Thyroid gland (tissue), 4 donors: ENCODE measurements at regions not wholly inside any gene's neighbourhood (a gene's known extent, or its start where the extent isn't known, plus 50 kb on each side); places are given as distances from the start of the nearest gene placed in this dataset.

ENCODE experiments used
- DNase-seq, 2 donors: peaks; one replicate each; pipeline ENCODE4 v3.0.0-alpha.2; 2019
- H3K27ac ChIP-seq, 3 donors: fragments of 200-600 bp; sonication (generic); 1 replicate in 2 of 3; 2 replicates in 1 of 3; pipeline ENCODE4 v1.5.1; 2016 to 2019; ENCODE audit warnings: mild to moderate bottlenecking in 1 of 3, moderate library complexity in 1 of 3
- H3K27me3 ChIP-seq: fragments of 200-600 bp; sonication (generic); one replicate; pipeline ENCODE4 v1.5.1; 2019
- H3K36me3 ChIP-seq, 2 donors: fragments of 200-600 bp; sonication (generic); one replicate each; pipeline ENCODE4 v1.5.1; 2016 to 2019
- H3K4me1 ChIP-seq, 2 donors: fragments of 200-600 bp; sonication (generic); one replicate each; pipeline ENCODE4 v1.5.1; 2017 to 2019
- H3K4me3 ChIP-seq, 3 donors: fragments of 200-600 bp; sonication (generic); replicated peaks in 1 of 3; 1 replicate in 2 of 3; 2 replicates in 1 of 3; pipeline ENCODE4 v1.5.1; 2016; ENCODE audit warnings: mild to moderate bottlenecking in 1 of 3
- H3K9me3 ChIP-seq: fragments of 200-600 bp; sonication (generic); one replicate; pipeline ENCODE4 v1.5.1; 2017
- POLR2A ChIP-seq, 2 donors: fragments of 450-650 bp; IDR thresholded peaks; one replicate each; pipeline ENCODE4 v1.6.1; 2017; ENCODE audit warnings: antibody characterized with exemption in 2 of 2, mild to moderate bottlenecking in 2 of 2, moderate library complexity in 1 of 2
- WGBS, 2 donors: methylation state at CpG; one replicate each; pipeline ENCODE4 v1.1.5; 2017; 5-methylcytosine and 5-hydroxymethylcytosine counted together
- intact Hi-C: fragments of 100-400 bp; cut with DNase I; formaldehyde crosslinking; loops from one replicate; pipeline ENCODE4 v1.15.1; 2023
- TF ChIP-seq, protein P1 (sequence below), 6 experiments: fragments of 200-600 bp in 3 of 6; fragments of 450-650 bp in 3 of 6; sonication (generic) in 3 of 6; IDR thresholded peaks; one replicate each; pipeline ENCODE4 v1.5.1; 2016 to 2019; ENCODE audit warnings: antibody characterized with exemption in 6 of 6, mild to moderate bottlenecking in 2 of 6, inconsistent platforms in 1 of 6, moderate library complexity in 1 of 6

DNA sequence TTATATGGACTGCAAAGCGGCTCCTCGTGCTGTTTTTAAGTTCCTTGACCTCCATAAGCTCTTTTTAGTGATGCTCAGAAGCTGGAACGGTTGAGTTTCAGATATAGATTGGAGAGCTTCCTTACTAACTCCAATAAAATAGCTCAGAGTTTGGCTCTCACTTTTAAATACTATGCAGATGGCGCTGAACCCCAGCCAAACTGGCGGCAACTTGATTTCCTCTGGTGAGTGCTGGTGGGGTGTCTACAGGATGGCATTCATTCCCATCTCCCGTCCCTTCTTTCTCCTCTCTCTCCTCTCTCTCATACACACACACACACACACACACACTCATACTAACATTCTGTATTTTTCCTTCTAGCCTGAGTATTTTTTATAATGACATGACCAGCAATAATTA is 346.3 kb downstream of the ETNK1 start:
- H3K27me3 ChIP-seq = no peaks in the 10 kb centered on the region
- no peaks in the 10 kb centered on the region for H3K36me3 ChIP-seq
- no peak overlapping the region for H3K27ac ChIP-seq
- no peak for DNase-seq
- H3K9me3 ChIP-seq = no peaks in the 10 kb centered on the region
- WGBS, 2 donors = 83 to 86% methylated on average over 6 of the region's 6 CpGs
- intact Hi-C loops = no loop called here
- H3K4me1 ChIP-seq = no peaks in the 10 kb centered on the region
- H3K4me3 ChIP-seq = no peak overlapping the region
- no peak for TF ChIP-seq POLR2A (IDR thresholded peaks at IDR 0.05)
- TF ChIP-seq, protein P1, sequence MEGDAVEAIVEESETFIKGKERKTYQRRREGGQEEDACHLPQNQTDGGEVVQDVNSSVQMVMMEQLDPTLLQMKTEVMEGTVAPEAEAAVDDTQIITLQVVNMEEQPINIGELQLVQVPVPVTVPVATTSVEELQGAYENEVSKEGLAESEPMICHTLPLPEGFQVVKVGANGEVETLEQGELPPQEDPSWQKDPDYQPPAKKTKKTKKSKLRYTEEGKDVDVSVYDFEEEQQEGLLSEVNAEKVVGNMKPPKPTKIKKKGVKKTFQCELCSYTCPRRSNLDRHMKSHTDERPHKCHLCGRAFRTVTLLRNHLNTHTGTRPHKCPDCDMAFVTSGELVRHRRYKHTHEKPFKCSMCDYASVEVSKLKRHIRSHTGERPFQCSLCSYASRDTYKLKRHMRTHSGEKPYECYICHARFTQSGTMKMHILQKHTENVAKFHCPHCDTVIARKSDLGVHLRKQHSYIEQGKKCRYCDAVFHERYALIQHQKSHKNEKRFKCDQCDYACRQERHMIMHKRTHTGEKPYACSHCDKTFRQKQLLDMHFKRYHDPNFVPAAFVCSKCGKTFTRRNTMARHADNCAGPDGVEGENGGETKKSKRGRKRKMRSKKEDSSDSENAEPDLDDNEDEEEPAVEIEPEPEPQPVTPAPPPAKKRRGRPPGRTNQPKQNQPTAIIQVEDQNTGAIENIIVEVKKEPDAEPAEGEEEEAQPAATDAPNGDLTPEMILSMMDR (IDR thresholded peaks at IDR 0.05) = no peak

DNA sequence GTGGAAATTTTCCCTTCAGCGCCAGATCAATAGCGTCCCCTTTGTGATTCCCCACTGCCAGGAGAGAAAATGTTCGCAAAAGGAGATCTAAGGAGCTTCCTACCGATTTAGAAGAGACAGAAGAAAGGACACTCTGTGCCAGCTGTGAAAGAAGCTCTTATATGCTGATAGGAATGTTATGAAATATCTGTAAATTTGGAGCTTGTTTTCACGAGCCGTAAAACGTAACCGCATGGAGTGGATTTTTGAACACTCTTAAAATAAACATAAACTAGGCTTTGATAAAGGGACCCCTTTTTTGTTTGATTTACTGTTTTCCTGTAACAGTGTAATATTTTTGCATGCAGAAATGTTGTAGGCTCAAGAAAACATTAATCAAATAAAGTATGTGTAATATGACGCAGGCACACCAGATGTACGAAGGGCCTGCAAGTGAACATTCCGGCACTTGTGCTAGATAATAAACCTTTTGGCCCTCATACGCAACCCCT is 346.8 kb downstream of the ETNK1 start:
- no peak overlapping the region for H3K4me3 ChIP-seq
- no peaks in the 10 kb centered on the region for H3K4me1 ChIP-seq
- no peak for TF ChIP-seq POLR2A (IDR thresholded peaks at IDR 0.05)
- TF ChIP-seq, protein P1 (IDR thresholded peaks at IDR 0.05) = no peak
- H3K9me3 ChIP-seq = no peaks in the 10 kb centered on the region
- H3K27ac ChIP-seq = no peak overlapping the region
- WGBS, 2 donors = 87 to 88% methylated on average over 12 of the region's 12 CpGs
- intact Hi-C loops = no loop called here
- no peaks in the 10 kb centered on the region for H3K36me3 ChIP-seq
- no peak for DNase-seq
- no peaks in the 10 kb centered on the region for H3K27me3 ChIP-seq

DNA sequence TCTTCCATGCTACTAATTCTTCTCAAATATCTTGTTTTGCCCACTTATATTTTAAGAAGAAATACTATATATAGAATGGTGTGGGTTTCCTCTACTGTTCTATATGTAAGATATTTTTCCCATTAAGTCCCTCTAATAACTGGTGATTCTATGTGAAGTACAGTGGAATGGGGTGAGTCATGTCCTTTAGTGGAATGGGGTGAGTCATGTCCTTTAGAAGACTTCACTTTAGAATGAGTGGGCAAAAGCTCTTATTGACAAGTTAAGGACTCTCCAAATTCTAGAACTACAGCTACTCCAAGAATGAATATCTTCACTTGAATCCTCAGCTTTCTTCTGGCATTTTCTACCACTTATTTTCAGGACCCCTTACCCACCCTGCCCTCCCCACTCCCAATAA is 349.9 kb downstream of the ETNK1 start:
- H3K4me1 ChIP-seq = no peaks in the 10 kb centered on the region
- H3K4me3 ChIP-seq = no peak overlapping the region
- no peak for DNase-seq
- H3K36me3 ChIP-seq = no peaks in the 10 kb centered on the region
- intact Hi-C loops = no loop called here
- H3K27me3 ChIP-seq = no peaks in the 10 kb centered on the region
- no peak overlapping the region for H3K27ac ChIP-seq
- H3K9me3 ChIP-seq = no peaks in the 10 kb centered on the region
- TF ChIP-seq, protein P1 (IDR thresholded peaks at IDR 0.05) = no peak
- no peak for TF ChIP-seq POLR2A (IDR thresholded peaks at IDR 0.05)

DNA sequence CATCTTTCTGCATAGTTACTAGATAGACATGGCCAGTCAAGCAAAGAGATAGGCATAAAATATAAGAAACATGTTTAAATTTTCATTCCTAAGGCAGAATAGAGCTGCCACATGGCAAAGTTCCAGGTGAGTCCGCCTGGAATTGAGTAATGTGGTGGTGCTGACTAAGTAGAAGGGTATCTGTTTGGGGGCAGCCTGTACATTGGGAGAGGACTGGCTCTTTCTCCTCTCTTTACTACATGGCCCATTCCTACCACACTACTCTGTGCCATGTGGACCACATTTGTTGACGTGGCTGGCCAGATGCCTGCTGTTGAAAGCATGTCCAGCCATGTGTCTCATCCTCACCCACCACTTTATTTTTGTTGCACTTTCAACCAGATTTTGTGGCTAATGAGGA is 354.0 kb downstream of the ETNK1 start:
- DNase-seq = no peak
- Histone ChIP-seq H3K27ac (no peak overlapping the region), H3K4me1 (no peaks in the 10 kb centered on the region), H3K9me3 (no peaks in the 10 kb centered on the region), H3K4me3 (no peak overlapping the region), H3K36me3 (no peaks in the 10 kb centered on the region), H3K27me3 (no peaks in the 10 kb centered on the region)
- TF ChIP-seq POLR2A (IDR thresholded peaks at IDR 0.05) = no peak
- TF ChIP-seq, protein P1 (IDR thresholded peaks at IDR 0.05) = no peak
- intact Hi-C loops = no loop called here
- 81 to 88% methylated on average over 2 of the region's 2 CpGs for WGBS, 2 donors

DNA sequence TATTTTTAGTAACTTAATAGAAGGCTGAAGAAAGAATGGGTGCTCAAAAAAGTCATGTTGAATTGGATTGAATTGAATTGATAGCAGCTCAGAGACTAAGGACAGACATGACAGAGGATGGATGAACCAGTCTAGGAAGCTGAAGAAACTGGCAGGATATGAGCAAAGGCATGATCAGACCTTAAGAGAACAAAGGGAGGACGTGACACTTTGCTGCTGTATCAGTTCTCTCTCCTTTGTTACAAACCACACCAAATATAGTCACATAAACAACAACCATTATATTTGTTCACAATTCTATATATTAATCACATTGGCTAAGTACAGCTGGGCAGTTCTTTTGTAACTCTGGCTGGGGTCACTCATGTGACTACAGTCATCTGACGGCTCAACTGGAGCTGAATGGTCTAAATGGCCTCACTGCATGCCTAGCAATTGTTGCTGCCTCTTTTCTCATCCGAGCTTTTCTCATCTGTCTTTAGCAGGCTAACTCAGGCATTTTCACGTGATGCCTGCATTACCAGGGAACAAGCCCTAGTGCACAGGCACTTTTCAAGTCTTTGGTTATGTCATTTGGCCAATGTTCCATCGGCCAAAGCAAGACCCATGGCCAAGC is 355.0 kb downstream of the ETNK1 start:
- Histone ChIP-seq H3K27me3 (no peaks in the 10 kb centered on the region), H3K9me3 (no peaks in the 10 kb centered on the region), H3K36me3 (no peaks in the 10 kb centered on the region), H3K4me1 (no peaks in the 10 kb centered on the region), H3K4me3 (no peak overlapping the region), H3K27ac (no peak overlapping the region)
- 83 to 89% methylated on average over 5 of the region's 5 CpGs for WGBS, 2 donors
- DNase-seq = no peak
- TF ChIP-seq, protein P1 (IDR thresholded peaks at IDR 0.05) = no peak
- TF ChIP-seq POLR2A (IDR thresholded peaks at IDR 0.05) = no peak
- intact Hi-C loops = no loop called here
